ENCODE measurements at regions not wholly inside any gene's neighbourhood (a gene's known extent, or its start where the extent isn't known, plus 50 kb on each side); places are given as distances from the start of the nearest gene placed in this dataset.
"Not testable (repeated sequence)": the region's sequence is repeated elsewhere in the genome, so short reads cannot be mapped to it uniquely, and the experiment has no call there.

DNA sequence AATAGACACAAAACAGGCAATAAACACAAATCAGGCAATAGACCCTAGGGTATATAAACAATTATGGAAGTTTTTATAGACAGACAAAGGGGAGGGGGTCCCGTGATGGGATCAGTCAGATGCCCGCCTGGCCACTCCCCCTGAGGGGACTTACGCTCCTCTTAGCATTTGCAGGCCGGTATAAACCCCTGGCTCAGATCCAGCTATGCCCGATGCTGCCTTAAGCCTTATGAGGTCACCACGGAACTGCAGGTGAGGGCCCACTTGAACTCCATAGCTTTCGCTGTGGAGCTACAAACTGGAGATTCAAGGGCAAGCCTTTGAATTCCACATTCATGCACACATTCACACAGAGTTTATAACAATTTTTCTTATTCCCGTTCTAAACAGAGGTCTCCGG lies 340.5 kb upstream of the USP9Y start:
- no peak for DNase-seq

DNA sequence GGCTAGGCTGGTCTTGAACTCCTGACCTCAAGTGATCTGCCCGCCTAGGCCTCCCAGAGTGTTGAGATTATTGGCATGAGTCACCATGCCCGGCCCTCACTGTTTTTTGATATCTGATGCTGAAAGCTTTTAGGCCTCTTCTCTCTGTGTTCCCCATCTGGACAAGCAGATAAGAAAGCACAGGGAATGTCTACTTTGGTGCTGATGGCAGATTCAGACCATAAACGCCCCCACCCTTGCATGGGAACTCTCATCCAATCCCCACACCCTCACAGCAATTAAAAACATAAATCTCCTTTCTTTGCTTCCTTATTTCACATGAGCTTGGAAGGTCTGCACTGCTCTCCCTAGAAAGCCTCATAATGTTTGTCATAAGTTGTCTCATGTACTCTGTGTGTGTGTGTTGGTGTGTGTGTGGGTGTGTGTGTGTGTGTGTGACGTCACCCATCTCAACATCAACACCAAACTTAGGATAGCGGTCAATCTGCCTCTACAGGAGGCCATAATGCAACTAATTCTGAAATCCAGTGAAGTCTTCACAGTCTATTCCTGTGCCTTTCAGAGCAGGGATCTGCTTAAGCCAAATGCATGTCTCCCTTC lies 335.6 kb upstream of the USP9Y start:
- DNase-seq, result no peak

DNA sequence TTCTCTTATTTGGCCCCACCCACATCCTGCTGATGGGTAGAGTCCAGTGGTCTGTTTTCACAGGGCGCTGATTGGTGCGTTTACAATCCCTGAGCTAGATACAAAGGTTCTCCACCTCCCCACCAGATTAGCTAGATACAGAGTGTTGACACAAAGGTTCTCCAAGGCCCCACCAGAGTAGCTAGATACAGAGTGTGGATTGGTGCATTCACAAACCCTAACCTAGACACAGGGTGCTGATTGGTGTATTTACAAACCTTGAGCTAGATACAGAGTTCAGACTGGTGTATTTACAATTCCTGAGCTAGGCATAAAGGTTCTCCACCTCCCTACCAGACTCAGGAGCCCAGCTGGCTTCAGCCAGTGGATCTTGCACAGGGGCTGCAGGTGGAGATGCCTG lies 326.4 kb upstream of the USP9Y start:
- DNase-seq, result not testable (repeated sequence)

DNA sequence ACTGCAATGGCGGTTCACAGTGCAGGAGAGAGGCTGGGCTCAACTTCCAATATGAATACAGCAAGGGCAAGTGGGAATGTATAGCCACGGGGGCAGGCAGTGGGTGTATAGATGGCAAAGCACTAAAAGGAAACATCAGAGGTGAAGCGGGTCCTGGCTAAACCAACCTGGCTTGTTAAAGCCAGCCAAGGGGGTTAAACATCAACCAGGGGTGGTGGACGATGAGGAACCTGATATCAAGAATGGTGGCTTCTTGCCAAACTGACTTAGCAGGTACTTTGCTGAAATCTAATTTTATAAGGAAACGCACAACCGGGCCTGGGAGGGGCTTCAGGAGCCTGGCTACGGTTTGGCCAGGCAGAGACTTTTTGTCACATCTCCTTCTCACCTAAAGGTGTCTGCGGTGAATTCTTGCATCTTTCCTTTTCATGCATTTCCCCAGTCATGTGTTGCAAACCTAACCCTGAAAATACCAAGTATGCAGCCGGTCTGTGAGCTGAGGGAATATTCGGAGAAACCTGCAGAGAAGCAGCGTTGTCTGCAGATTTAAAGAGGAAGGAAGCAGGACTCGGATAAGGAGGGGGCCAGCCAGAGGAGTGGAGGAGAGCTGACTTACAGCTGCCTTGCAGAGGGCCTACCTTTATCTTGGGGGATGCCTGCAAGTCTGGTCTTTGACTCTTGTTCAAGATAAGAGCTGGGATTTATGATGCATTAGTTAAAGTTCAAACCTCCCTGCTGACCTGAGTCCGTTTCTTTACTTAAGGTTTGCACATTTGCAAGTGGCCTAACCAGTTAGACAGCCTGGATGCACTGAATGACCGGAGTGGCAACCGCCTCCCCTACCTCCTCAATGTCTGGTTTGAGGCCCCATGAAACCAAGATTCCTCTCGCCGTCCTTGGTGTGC lies 309.1 kb upstream of the USP9Y start:
- not testable (repeated sequence) for DNase-seq

DNA sequence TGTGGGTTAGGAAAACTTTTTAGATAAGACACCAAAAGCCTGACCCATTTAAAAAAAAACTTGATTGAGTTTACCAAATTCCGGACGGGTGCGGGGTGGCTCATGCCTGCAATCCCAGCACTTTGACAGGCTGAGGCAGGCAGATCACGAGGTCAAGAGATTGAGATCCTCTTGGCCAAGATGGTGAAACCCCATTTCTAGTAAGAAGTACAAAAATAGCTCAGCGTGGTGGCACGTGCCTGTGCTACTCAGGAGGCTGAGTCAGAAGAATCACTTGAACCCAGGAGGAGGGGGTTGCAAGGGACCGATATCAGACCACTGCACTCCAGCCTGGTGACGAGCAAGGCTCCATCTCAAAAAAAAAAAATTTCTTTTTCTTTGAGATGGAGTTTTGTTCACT lies 307.8 kb upstream of the USP9Y start:
- no peak for DNase-seq

DNA sequence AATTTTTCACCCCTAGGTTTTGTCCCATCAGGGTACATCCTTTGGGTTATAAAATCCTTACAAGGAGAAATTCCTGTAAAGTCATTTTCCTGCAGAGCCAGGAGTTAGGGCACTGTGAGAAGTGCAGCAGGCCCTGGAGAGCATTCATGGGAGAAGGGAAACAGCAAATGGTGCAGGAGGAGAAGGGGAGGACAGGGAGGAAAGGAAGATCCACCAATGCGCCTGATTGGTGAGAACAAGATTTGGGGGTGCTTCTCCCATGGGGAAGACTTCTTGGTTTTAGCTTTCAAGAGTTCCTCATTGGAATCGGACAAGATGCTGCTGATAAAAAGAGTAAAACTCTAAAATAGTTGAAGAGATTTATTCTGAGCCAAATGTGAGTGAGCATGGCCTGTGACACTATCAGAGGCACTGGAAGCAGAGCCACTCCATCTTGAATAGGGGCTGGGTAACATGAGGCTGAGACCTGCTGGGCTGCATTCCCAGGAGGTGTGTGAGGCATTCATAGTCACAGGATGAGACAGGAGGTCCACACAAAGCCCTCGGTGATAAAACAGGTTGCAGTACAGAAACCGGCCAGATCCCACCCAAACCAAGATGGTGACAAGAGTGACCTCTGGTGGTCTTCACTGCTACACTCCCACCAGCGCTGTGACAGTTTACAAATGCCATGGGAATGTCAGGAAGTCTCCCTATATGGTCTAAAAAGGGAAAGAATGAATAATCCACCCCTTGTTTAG lies 305.5 kb upstream of the USP9Y start:
- DNase-seq, result not testable (repeated sequence)

DNA sequence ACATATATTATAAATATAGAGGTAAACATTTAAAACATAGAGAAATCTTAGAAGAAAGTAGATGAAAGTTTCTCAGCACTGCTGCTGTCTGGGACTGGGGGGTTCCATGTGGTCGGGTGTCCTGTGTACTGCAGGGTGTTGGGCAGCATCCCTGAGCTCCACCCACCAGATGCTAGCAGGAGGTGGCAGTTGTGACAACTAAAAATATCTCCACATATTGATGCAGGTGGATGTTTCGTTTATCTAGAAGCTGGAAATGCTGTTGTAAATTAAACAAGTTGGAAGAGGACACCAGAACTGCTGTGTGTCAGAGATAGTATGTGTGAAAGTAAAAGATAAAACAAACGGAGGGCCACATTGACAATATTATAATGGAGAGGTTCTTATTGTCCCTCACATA lies 297.1 kb upstream of the USP9Y start:
- no peak for DNase-seq

DNA sequence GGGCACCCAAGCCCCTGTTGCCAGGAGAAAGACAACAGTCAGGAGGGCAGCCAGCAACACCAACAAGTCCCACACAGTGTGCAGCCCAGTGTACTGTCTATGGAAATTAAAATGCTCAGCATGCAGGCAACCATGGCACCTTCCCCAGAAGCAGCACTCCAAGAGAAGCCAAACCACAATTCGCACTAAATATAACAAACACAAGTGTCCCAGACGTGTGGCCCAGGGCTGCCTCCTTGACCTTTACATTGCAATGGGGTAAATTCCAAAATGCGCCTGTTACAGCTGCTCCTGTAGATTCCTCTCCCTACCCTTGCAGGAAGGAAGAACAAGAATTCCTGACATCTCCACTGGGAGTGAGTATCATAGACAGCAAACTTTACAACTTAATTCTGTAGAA lies 292.8 kb upstream of the USP9Y start:
- no peak for DNase-seq

DNA sequence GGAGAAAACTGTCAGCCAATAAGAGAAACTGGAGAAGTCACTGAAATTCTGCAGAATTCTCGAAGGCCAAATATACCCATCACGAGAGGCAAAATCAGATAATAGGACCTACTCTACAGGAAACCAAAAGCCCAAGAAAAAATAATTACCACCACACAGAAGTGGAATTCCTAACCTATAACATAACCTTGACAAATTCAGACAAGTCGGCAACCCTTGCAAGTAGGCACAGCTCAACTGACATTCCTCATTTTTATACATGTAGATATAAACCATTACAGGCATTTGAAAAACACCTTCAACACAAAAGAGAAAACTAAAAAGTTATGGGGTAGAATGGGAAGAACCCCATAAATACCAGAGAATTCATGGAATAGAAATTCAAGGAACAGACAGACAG lies 290.3 kb upstream of the USP9Y start:
- no peak for DNase-seq

DNA sequence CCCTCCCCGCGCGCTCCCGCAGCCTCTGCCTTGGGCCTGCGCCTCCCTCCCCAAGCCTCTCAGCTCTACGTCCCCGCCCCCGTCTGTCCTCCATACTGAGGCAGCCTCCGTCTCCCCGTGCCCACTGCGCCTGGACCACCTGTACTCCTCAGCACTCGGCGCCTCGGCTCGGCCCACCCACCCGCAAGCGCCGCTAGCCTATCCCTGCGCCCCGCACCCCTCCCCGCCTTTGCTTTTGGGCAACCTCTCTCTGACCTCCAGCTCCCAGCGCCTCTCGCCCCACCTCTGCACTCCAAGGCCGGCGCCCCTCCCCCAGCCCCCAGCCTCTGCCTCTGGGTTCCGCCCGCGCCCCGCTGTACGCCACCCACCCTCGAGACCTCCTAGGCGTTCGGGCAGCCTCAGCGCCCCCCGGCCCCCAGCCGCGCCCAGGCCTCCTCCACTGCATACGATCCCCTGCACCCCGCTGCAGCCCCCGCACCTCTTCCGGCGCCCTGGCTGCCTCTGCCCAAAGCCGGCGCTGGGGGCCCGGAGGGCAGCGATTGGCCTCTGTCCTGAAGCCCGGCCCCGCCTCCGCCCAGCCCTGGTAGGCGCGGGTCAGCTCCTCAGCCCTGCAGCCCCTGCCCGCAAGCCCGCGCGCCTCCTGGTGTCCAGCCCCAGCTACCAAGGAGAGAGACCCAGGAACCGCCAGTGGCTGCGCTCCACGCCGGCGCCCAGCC lies 279.8 kb upstream of the USP9Y start:
- DNase-seq, result peak; percentile 77

DNA sequence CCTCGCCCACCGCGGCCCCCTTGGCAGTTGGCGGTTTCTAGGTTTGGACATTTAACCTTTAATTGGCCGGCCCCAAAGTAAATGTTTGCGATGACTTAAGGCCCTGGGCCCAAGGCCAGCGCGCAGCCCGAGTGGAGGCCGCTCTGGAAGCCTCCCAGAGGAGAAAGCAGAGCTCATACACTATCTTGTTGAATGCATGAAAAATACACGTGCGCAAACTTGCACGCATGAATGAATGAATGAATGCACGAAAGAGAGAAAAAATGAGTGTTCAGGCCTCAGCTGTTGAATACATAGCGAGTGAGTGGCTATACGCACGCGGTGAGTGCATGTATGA lies 279.3 kb upstream of the USP9Y start:
- DNase-seq, result no peak

DNA sequence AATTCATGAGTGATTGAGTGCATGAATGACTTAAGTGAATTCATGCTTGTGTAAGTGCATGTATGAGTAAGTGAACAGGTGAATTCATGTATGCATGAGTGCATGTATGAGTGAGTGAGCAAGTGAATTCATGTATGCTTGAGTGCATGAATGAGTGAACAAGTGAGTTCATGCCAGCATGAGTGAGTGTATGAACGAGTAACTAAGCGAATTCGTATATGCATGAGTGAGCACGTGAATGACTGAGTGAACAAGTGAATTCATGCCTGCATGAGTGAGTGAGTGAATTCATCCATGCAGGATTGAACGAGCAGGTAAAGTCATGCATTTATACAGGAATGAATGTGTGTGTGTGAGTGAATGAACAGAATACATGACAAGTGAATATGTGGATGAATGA lies 278.5 kb upstream of the USP9Y start:
- DNase-seq, result peak; percentile 39

DNA sequence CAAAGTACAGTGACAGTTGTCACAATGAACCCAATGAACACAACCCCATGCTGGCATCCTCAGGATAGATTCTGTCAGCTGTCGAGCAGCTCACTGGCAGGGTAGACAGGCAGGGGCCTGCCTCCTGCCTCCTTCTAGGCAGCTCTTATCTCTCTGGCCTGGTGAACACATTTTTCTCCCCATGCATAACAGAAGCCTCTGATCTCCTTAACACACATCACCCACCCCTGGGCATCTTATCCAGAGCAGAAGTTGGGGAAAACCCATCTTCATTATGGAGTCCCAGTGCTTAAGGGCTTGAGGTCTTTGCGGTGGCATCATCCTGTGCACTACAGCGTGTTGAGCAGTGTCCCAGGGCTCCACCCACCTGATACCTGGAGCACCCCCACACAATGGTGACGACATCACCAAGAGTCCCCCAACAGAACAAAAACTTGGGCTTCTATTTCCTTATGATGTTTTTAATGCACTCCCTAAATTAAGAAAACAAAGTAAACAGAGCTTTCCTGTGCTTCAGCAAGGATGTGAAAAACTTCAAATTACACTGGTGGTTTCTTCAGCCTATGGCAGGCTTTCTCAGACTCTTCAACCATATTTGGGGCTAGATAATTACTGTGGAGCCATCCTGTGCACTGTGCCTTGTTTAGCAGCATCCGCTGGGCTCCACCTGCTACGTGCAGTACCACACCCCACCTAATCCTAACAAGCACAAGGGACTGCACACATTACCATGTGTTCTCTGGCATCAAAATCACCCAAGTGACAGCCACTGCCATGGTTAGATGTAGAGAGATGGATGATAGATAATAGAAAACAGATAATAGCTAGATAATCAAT lies 277.4 kb upstream of the USP9Y start:
- no peak for DNase-seq

DNA sequence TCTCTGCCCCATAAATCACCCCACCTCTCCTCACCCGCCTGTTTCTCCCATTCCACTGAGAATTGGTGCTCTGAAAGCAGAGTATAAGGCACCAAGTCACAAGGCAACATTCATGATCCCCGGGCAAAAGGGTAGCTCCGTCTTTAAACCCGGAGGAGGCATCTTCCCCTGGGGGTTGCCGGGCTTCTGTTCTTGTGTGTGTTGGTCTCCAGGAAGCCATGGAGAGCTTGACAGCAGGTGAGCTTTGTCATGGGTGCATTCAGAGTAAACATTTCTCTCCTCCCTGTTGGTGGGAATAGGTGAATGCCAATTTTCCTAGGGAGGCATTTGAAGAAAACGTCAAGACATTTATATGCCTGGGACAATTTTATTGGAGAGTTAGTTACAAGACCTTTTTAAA lies 275.5 kb upstream of the USP9Y start:
- no peak for DNase-seq

DNA sequence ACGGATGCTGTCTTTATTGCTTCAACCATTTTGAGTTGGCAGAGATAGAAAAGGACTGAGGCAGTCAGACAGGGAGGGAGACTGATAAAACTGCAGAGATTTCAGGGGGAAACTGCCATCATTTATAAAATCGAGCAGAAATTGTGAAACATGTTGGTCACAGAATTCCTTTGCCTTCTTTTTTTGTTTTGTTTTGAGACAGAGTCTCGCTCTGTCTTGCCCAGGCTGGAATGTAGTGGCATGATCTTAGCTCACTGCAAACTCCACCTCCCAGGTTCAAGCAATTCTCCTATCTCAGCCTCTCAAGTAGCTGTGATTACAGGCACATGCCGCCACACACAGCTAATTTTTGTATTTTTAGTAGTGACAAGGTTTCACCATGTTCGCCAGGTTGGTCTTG lies 273.7 kb upstream of the USP9Y start:
- DNase-seq, result no peak

DNA sequence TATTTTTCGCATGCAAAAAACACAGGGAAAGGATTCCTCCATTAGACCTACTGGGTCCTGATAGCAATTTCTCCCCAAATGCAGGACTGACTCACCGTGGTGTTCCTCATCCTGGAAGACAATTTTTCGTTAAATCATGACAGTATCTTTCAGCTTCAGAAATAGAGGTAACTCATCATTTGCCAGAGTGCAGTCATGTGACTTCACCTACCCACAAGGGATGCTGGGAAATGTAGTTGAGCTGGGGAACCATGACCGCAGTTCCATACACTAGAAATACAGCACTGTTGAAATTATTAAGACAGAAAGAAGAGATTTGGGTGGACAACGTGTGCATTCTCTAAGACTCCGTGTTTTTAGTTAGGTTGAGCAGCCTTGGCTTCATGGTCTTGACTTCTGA lies 269.5 kb upstream of the USP9Y start:
- DNase-seq, result no peak

DNA sequence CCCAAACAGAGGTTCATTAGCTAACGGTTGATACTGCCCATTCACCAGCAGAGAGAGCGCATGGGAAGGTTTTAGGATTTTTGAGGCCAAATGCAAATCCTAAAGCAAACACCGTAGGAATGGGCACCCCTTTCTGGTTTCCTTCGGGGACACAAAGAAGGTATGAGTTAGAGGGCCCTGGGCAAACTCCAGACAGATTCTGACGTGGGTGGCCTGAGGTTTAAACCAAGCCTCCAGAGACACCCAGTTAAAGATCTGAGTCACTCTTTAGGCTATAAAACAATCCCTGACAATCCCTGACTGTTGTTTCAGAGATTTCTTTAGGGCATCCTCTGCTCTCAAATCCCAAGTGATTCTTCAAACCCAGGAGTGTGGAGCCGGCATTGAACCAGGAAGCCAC lies 262.2 kb upstream of the USP9Y start:
- not testable (repeated sequence) for DNase-seq

DNA sequence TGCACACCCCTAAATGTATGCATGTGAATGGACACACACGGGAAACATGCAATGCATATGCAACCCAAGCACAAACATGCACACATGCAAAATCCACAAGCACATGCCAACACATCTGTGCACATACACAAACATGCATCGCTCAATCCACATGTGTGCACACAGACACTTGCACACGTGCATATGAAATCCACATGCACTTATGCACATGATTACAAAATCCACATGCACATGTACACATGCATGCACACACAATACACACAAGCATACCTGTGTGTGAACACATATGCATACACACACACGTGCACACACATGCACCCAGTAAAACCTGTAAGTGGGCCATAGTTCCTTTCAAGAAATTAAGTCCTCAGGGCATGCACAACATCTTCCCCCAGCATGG lies 256.8 kb upstream of the USP9Y start:
- DNase-seq, result no peak

DNA sequence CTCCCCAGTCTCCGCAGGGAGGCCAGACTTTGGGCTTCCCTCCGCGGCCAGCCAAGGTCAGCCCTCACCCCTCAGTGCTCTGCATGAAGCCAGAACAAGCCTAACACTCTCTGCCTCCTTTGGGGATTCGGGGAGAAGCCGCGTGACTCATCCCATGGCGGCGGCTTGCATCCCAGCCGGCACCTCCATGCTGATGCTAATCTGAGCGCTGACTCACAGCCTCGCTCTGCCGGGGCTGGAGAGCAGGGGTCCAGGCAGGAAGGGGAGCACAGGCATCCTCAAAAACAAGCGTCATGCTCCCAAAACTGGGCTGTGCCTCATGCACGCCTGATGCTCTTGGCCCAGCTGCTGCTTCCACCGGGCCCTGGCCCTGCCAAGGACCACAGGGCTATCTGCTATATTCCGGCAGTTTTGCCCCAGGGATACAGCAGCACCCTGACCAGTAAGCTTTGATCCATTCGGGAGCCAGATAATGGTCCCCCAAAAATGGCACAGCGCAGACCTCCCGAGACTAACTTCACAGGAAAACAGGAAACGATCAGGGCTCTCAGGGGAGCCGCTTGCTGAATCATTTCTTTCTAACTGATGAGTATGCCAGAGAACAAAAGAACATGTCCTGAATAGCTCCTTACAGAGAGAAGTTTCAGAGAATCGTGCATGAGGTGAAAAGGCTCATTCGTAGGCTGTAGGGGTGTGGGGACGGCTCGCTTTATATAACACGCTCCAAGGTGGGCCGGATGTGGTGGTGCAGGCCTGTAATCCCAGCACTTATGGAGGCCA lies 254.4 kb upstream of the USP9Y start:
- not testable (repeated sequence) for DNase-seq

DNA sequence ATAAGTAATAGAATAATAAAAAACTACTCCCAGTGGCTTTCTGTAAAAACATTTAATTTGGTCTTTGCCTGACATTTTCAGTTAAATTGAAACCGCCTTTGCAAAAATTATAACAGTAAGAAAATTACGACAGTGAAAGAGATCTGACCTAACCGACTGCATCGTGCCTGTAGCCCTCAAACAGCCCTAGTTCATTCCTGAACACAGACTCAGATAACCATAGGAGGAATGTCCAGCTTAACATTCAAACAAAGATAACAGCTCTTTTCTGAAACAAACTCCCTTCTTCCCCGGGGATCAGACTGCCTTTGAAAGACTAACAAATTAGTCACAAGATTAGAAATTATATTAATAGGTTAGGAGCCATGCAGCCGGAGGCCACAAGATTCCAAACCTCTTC lies 252.5 kb upstream of the USP9Y start:
- DNase-seq, result not testable (repeated sequence)

DNA sequence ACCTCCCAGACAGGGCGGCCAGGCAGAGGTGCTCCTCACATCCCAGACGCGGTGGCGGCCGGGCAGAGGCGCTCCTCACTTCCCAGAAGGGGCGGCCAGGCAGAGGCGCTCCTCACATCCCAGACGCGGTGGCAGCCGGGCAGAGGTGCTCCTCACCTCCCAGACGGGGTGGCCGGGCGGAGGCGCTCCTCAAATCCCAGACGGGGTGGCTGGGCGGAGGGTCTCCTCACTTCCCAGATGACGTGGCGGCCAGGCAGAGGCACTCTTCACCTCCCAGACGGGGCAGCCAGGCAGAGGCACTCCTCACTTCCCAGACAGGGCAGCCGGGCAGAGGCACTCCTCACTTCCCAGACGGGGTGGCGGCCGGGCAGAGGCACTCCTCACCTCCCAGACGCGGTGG lies 247.7 kb upstream of the USP9Y start:
- not testable (repeated sequence) for DNase-seq

DNA sequence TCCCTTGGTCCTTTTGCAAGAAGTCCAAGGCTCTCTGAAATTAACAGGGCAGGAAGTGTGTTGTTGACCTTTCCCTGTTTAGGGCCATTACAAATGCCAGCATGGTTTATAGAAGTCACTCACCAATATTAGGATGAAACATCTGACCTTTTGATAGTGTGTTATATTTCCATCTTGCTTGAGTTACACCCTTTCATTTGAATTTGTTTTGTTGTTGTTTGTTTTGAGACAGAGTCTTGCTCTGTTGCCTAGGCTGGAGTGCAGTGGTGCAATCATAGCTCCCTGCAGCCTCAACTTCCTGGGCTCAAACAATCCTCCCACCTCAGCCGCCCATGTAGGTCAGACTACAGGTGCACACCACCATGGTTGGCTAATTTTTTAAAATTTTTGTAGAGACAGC lies 241.1 kb upstream of the USP9Y start:
- DNase-seq, result no peak

Measured in eye (tissue), 1 donor.